HG02798 (cell line): ENCODE measurements at regions not wholly inside any gene's neighbourhood (a gene's known extent, or its start where the extent isn't known, plus 50 kb on each side); places are given as distances from the start of the nearest gene placed in this dataset.

Source experiments
- ATAC-seq: cut with Tn5 transposase; IDR thresholded peaks from one replicate; pipeline ENCODE4 v1.9.1; 2021; ENCODE audit warnings: mild to moderate bottlenecking; ENCODE audit not compliant: unreplicated experiment, poor library complexity

- ATAC-seq: no peak
Observed at GRCh38 chr17:79428988-79429387, 181.9 kb downstream of the RBFOX3 start.

- no peak for ATAC-seq
Observed at GRCh38 chr17:79427621-79428539, 183.0 kb downstream of the RBFOX3 start.

GRCh38 chr17:79425686-79426085, 185.2 kb downstream of the RBFOX3 start:
- ATAC-seq: no peak

- ATAC-seq: no peak
Observed at GRCh38 chr17:79424471-79425185, 186.2 kb downstream of the RBFOX3 start.

- ATAC-seq: no peak
Observed at GRCh38 chr17:79423811-79424465, 186.9 kb downstream of the RBFOX3 start.

GRCh38 chr17:79422236-79422635, 188.6 kb downstream of the RBFOX3 start:
- no peak for ATAC-seq

- ATAC-seq: no peak
Observed at GRCh38 chr17:79420318-79421243, 190.3 kb downstream of the RBFOX3 start.

- ATAC-seq: no peak
Observed at GRCh38 chr17:79417476-79417988, 193.3 kb downstream of the RBFOX3 start.

GRCh38 chr17:79415909-79416308, 194.9 kb downstream of the RBFOX3 start:
- ATAC-seq: no peak

- no peak for ATAC-seq
Observed at GRCh38 chr17:79415365-79415764, 195.5 kb downstream of the RBFOX3 start.

GRCh38 chr17:79414793-79415211, 196.0 kb downstream of the RBFOX3 start:
- no peak for ATAC-seq

GRCh38 chr17:79414063-79414792, 196.6 kb downstream of the RBFOX3 start:
- ATAC-seq: no peak

- no peak for ATAC-seq
Observed at GRCh38 chr17:79413611-79414010, 197.2 kb downstream of the RBFOX3 start.

- ATAC-seq: no peak
Observed at GRCh38 chr17:79412886-79413390, 197.9 kb downstream of the RBFOX3 start.

- ATAC-seq: no peak
Observed at GRCh38 chr17:79412110-79412509, 198.7 kb downstream of the RBFOX3 start.

GRCh38 chr17:79411419-79411818, 199.4 kb downstream of the RBFOX3 start:
- ATAC-seq: no peak

GRCh38 chr17:79410681-79411080, 200.2 kb downstream of the RBFOX3 start:
- ATAC-seq: no peak

GRCh38 chr17:79408251-79408650, 202.6 kb downstream of the RBFOX3 start:
- no peak for ATAC-seq

- no peak for ATAC-seq
Observed at GRCh38 chr17:79407385-79407784, 203.5 kb downstream of the RBFOX3 start.
